DOHH2 (cell line): ENCODE measurements at regions not wholly inside any gene's neighbourhood (a gene's known extent, or its start where the extent isn't known, plus 50 kb on each side); places are given as distances from the start of the nearest gene placed in this dataset.

Source experiments
- CTCF ChIP-seq: fragments of 200-600 bp; sonication (generic); IDR thresholded peaks from one replicate; pipeline ENCODE4 v1.5.1; 2014; ENCODE audit warnings: antibody characterized with exemption, mild to moderate bottlenecking, low read depth, low read length; ENCODE audit not compliant: poor library complexity, severe bottlenecking
- EZH2phosphoT487 ChIP-seq: fragments of 200-600 bp; sonication (generic); IDR thresholded peaks from 2 replicates; pipeline ENCODE4 v1.6.1; 2017; ENCODE audit warnings: borderline replicate concordance, mild to moderate bottlenecking, antibody characterized with exemption, low read length, moderate library complexity, mixed read lengths

DNA sequence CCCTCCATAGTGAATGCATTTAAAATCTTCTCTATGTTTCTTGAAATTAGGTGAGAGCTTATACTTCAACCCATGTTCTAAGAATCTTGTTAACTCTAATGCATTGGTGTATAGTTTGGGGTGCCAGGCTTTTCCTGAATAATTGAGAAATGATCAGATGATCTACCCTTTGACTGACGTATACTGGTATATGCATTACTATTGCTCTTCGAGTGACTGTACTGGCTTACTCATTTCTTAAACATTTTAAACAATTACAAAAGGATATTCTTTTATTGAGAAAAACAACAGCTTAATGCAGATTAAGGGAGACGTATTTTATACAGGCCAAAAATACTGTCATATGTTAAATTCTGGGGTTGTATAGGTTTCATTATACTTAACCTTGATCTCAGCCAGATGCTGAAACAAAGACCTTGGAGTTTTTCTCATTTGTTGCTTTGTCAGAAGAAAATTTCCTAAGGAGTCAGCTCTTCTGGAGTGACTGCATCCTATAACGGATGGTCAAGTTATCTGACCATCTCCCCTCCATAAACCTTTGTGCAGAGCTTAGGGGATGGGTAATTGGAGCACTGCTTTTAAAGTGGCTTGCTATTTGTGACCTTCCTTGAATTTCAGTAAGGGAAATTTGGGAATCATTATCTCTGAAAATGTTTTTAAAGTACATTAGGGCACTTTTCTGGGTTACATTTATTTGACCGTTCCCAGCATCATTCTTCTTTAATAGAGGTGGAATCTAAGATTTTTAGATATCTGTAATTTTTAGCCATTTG, 507.6 kb downstream of the PCNX1 start:
- TF ChIP-seq CTCF (no peak), EZH2phosphoT487 (no peak)
